ENCODE measurements at regions not wholly inside any gene's neighbourhood (a gene's known extent, or its start where the extent isn't known, plus 50 kb on each side); places are given as distances from the start of the nearest gene placed in this dataset.
"Not testable (repeated sequence)": the region's sequence is repeated elsewhere in the genome, so short reads cannot be mapped to it uniquely, and the experiment has no call there.

GRCh38 chrX:40374486-40374885, 206.3 kb upstream of the ATP6AP2 start:
- intact Hi-C loops (cut with DNase I; ENCODE audit: low total_unique reads): no loop called here
- TF ChIP-seq POLR2A (IDR thresholded peaks at IDR 0.05): no peak
- no peak for TF ChIP-seq CTCF (IDR thresholded peaks at IDR 0.05)
- no peak for DNase-seq (ENCODE audit: low spot score in 2 of 2)
- H3K4me3 ChIP-seq (ENCODE audit: low read depth, poor library complexity, severe bottlenecking): no peak overlapping the region
- 87% methylated on average over 2 of the region's 2 CpGs; no CpG with 5 or more reads in 1 of the 2 donors for WGBS, 2 donors

- TF ChIP-seq POLR2A (IDR thresholded peaks at IDR 0.05) (no peak), CTCF (IDR thresholded peaks at IDR 0.05) (no peak)
- intact Hi-C loops (cut with DNase I; ENCODE audit: low total_unique reads): no loop called here
- no peak overlapping the region for H3K4me3 ChIP-seq (ENCODE audit: low read depth, poor library complexity, severe bottlenecking)
- no peak for DNase-seq (ENCODE audit: low spot score in 2 of 2)
Observed at GRCh38 chrX:40373641-40374040, 207.1 kb upstream of the ATP6AP2 start.

GRCh38 chrX:40373025-40373424, 207.7 kb upstream of the ATP6AP2 start:
- WGBS, 2 donors: 87 to 91% methylated on average over 4 of the region's 4 CpGs
- DNase-seq (ENCODE audit: low spot score in 2 of 2): no peak
- no peak overlapping the region for H3K4me3 ChIP-seq (ENCODE audit: low read depth, poor library complexity, severe bottlenecking)
- no peak for TF ChIP-seq POLR2A (IDR thresholded peaks at IDR 0.05)
- no peak for TF ChIP-seq CTCF (IDR thresholded peaks at IDR 0.05)
- intact Hi-C loops (cut with DNase I; ENCODE audit: low total_unique reads): no loop called here

GRCh38 chrX:40371376-40371775, 209.4 kb upstream of the ATP6AP2 start:
- DNase-seq (ENCODE audit: low spot score in 2 of 2): no peak
- TF ChIP-seq CTCF (IDR thresholded peaks at IDR 0.05) (no peak), POLR2A (IDR thresholded peaks at IDR 0.05) (no peak)
- H3K4me3 ChIP-seq (ENCODE audit: low read depth, poor library complexity, severe bottlenecking): no peak overlapping the region
- intact Hi-C loops (cut with DNase I; ENCODE audit: low total_unique reads): no loop called here
- 44 to 79% methylated on average over 2 to 6 of the region's 6 CpGs for WGBS, 2 donors

- TF ChIP-seq CTCF (IDR thresholded peaks at IDR 0.05) (no peak), POLR2A (IDR thresholded peaks at IDR 0.05) (no peak)
- intact Hi-C loops (cut with DNase I; ENCODE audit: low total_unique reads): no loop called here
- H3K4me3 ChIP-seq (ENCODE audit: low read depth, poor library complexity, severe bottlenecking): no peak overlapping the region
- DNase-seq (ENCODE audit: low spot score in 2 of 2): no peak
- WGBS, 2 donors: 77 to 79% methylated on average over 6 of the region's 6 CpGs
Observed at GRCh38 chrX:40368611-40369061, 212.1 kb upstream of the ATP6AP2 start.

GRCh38 chrX:40366661-40367060, 214.1 kb upstream of the ATP6AP2 start:
- no peak for DNase-seq (ENCODE audit: low spot score in 2 of 2)
- intact Hi-C loops (cut with DNase I; ENCODE audit: low total_unique reads): no loop called here
- TF ChIP-seq POLR2A (IDR thresholded peaks at IDR 0.05) (no peak), CTCF (IDR thresholded peaks at IDR 0.05) (no peak)
- H3K4me3 ChIP-seq (ENCODE audit: low read depth, poor library complexity, severe bottlenecking): no peak overlapping the region
- 81 to 82% methylated on average over 3 of the region's 3 CpGs for WGBS, 2 donors

- H3K4me3 ChIP-seq (ENCODE audit: low read depth, poor library complexity, severe bottlenecking); intact Hi-C loops (cut with DNase I; ENCODE audit: low total_unique reads); DNase-seq (ENCODE audit: low spot score in 2 of 2): not testable (repeated sequence)
- WGBS, 2 donors: 91 to 95% methylated on average over 14 of the region's 14 CpGs
Observed at GRCh38 chrX:40362291-40362690, 218.5 kb upstream of the ATP6AP2 start.
